ENCODE measurements at regions not wholly inside any gene's neighbourhood (a gene's known extent, or its start where the extent isn't known, plus 50 kb on each side); places are given as distances from the start of the nearest gene placed in this dataset.

DNA sequence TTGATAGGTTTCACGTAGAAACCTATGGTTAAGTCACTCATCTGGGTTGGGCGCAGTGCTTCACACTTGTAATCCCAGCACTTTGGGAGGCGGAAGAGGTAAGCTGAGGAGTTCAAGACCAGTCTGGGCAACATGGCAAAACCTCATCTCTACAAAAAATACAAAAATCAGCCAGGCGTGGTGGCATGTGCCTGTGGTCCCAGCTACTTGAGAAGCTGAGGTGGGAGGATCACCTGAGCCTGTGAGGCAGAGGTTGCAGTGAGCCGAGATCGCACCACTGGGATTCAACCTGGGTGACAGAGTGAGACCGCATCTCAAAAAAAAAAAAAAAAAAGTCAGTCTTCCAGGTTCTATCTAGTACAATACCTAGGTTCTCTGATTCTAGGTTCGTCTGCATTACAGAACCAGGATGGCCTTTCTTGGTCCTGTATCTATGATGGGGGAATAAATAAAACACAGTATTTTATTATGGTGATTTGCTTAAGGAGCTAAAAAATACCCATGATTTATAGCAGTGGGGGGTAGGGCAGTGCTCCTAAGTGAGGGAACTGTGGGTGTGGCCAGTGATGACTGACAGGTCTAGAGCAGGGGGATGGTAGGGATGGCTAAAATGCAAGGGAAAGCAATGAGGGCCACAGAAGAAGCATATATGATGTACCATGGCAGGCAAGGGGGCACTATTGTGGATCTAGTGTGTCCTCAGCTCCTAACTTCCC is 65.5 kb upstream of the NUP160 start:
- no peak for TF ChIP-seq CTCF (IDR thresholded peaks at IDR 0.05; ENCODE audit: control extremely low read depth in 1 of 3, insufficient read depth in 1 of 3, low read depth in 1 of 3, low read length in 3 of 3)
- TF ChIP-seq CBX5 (IDR thresholded peaks at IDR 0.05; ENCODE audit: low read depth, low read length), result no peak
- no peak for TF ChIP-seq RAD21 (IDR thresholded peaks at IDR 0.05 in 1 of 2, conservative IDR thresholded peaks at IDR 0.05 in 1 of 2; ENCODE audit: low read depth in 2 of 2, low read length in 2 of 2)
- no peak for TF ChIP-seq JUND (IDR thresholded peaks at IDR 0.05; ENCODE audit: low read length)
- no peak for TF ChIP-seq SIN3A (conservative IDR thresholded peaks at IDR 0.05 in 1 of 2, IDR thresholded peaks at IDR 0.05 in 1 of 2; ENCODE audit: low read depth in 1 of 2, low read length in 2 of 2)

Measured in H1 (cell line).